ENCODE measurements at regions not wholly inside any gene's neighbourhood (a gene's known extent, or its start where the extent isn't known, plus 50 kb on each side); places are given as distances from the start of the nearest gene placed in this dataset.

DNA sequence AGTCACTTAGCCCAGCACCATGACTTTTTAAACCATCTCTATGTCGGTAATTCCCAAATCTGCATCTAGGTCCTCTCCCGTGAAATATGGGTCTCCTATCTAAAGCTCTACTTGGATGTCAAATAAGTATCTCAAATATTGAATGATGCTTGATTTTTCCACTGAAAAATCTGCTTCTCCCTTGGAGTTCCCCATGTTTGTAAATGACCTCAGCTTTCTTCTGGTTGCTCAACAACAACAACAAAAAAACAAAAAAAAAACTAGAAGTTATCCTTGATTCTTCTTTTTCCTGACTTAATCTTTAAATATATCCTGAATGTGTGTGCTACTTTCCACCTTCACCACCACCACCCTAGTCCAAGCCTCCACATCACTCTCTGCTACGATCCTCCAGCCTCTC lies 307.5 kb upstream of the UBE2E2 start:
- no peak for ATAC-seq (ENCODE audit: insufficient number of reproducible peaks, low FRiP score, low read depth)
- Histone ChIP-seq H3K4me3 (no peak overlapping the region), H3K36me3 (no peaks in the 10 kb centered on the region), H3K9me3 (no peaks in the 10 kb centered on the region), H3K4me1 (ENCODE audit: control insufficient read depth in 1 of 2, low read depth in 2 of 2) (no peaks in the 10 kb centered on the region), H3K27ac (no peak overlapping the region), H3K27me3 (replicated peaks; ENCODE audit: insufficient read depth) (no peaks in the 10 kb centered on the region)
- DNase-seq (ENCODE audit: low spot score) = no peak
- no peak for TF ChIP-seq CTCF (IDR thresholded peaks at IDR 0.05)

DNA sequence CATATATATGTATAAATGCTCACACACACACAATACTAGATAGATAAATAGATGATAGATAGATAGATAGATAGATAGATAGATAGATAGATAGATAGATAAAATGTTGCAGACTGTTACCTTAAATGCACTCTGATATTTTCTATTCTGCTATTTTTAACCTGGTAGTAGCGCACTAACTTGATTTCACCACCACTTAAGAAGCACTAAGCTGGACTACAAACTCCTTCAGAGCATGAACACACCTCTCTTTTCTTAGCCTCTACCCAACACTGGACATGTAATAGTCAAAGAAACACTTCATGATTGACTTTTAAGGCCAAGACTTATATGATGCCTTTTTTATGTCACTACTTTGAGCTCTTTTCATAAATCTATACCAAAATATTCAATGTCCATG lies 304.6 kb upstream of the UBE2E2 start:
- Histone ChIP-seq H3K27ac (no peak overlapping the region), H3K27me3 (replicated peaks; ENCODE audit: insufficient read depth) (no peaks in the 10 kb centered on the region), H3K4me1 (ENCODE audit: control insufficient read depth in 1 of 2, low read depth in 2 of 2) (no peaks in the 10 kb centered on the region), H3K36me3 (no peaks in the 10 kb centered on the region), H3K4me3 (no peak overlapping the region), H3K9me3 (no peaks in the 10 kb centered on the region)
- DNase-seq (ENCODE audit: low spot score) = no peak
- no peak for TF ChIP-seq CTCF (IDR thresholded peaks at IDR 0.05)
- ATAC-seq (ENCODE audit: insufficient number of reproducible peaks, low FRiP score, low read depth) = no peak

DNA sequence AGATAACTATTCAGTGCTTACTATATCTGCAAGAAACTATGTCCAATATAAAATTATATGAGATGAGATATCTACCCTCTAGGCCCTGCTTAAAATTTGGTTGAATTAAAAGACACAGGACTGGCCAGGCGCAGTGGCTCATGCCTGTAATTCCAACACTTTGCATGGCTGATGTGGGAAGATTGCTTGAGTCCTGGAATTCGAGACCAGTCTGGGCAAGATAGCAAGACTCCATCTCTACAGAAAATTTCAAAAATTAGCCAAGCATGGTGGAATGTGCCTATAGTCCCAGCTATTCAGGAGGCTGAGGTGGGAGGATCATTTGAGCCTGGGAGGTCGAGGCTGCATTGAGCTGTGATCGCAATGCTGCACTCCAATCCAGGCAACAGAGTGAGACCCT lies 303.7 kb upstream of the UBE2E2 start:
- ATAC-seq (ENCODE audit: insufficient number of reproducible peaks, low FRiP score, low read depth) (no peak), DNase-seq (ENCODE audit: low spot score) (no peak)
- no peaks in the 10 kb centered on the region for H3K27me3 ChIP-seq (replicated peaks; ENCODE audit: insufficient read depth)
- no peak for TF ChIP-seq CTCF (IDR thresholded peaks at IDR 0.05)
- no peaks in the 10 kb centered on the region for H3K36me3 ChIP-seq
- H3K9me3 ChIP-seq = no peaks in the 10 kb centered on the region
- no peaks in the 10 kb centered on the region for H3K4me1 ChIP-seq (ENCODE audit: control insufficient read depth in 1 of 2, low read depth in 2 of 2)
- no peak overlapping the region for H3K27ac ChIP-seq
- no peak overlapping the region for H3K4me3 ChIP-seq

GRCh38 chr3:22900296-22900695 lies 302.8 kb upstream of the UBE2E2 start:
- H3K36me3 ChIP-seq = no peaks in the 10 kb centered on the region
- no peak overlapping the region for H3K27ac ChIP-seq
- TF ChIP-seq CTCF (IDR thresholded peaks at IDR 0.05) = no peak
- no peaks in the 10 kb centered on the region for H3K27me3 ChIP-seq (replicated peaks; ENCODE audit: insufficient read depth)
- H3K4me3 ChIP-seq = no peak overlapping the region
- ATAC-seq (ENCODE audit: insufficient number of reproducible peaks, low FRiP score, low read depth) = no peak
- no peaks in the 10 kb centered on the region for H3K9me3 ChIP-seq
- DNase-seq (ENCODE audit: low spot score) = no peak
- H3K4me1 ChIP-seq (ENCODE audit: control insufficient read depth in 1 of 2, low read depth in 2 of 2) = no peaks in the 10 kb centered on the region

DNA sequence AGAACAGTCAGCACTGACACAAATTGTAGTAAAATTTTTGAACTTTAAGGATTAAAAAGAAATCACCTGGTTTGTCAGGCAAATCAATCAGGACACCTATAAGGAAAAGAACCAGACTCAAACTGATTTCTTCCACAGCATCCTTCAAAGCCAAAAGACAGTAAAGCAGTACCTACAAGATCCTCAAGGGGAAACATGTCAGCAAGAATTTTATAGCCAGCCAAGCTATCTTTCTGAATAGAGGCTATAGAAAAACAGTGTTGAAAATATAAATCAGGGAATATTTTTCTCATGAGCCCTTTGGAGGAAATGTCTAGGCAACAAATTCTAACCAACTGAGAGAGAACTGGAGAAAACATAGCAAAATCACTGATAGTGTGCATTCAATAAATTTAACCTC lies 301.4 kb upstream of the UBE2E2 start:
- Histone ChIP-seq H3K27me3 (replicated peaks; ENCODE audit: insufficient read depth) (no peaks in the 10 kb centered on the region), H3K9me3 (no peaks in the 10 kb centered on the region), H3K4me1 (ENCODE audit: control insufficient read depth in 1 of 2, low read depth in 2 of 2) (no peaks in the 10 kb centered on the region), H3K4me3 (no peak overlapping the region), H3K36me3 (no peaks in the 10 kb centered on the region), H3K27ac (no peak overlapping the region)
- no peak for TF ChIP-seq CTCF (IDR thresholded peaks at IDR 0.05)
- DNase-seq (ENCODE audit: low spot score) = no peak
- no peak for ATAC-seq (ENCODE audit: insufficient number of reproducible peaks, low FRiP score, low read depth)

All from thoracic aorta (tissue), 2 donors.